Peyer's patch (tissue), 4 donors: ENCODE measurements at regions not wholly inside any gene's neighbourhood (a gene's known extent, or its start where the extent isn't known, plus 50 kb on each side); places are given as distances from the start of the nearest gene placed in this dataset.
"Not testable (repeated sequence)": the region's sequence is repeated elsewhere in the genome, so short reads cannot be mapped to it uniquely, and the experiment has no call there.

Source experiments
- DNase-seq, 3 donors: peaks; one replicate each; pipeline ENCODE4 v3.0.0-alpha.2; 2017 to 2019
- H3K27ac ChIP-seq, 4 donors: fragments of 200-600 bp; sonication (generic); one replicate each; pipeline ENCODE4 v1.5.1; 2016 to 2019
- H3K27me3 ChIP-seq, 2 donors: fragments of 200-600 bp; sonication (generic); one replicate each; pipeline ENCODE4 v1.5.1; 2019
- H3K36me3 ChIP-seq, 3 donors: fragments of 200-600 bp; sonication (generic); one replicate each; pipeline ENCODE4 v1.5.1; 2016 to 2019
- H3K4me1 ChIP-seq, 4 donors: fragments of 200-600 bp; sonication (generic); one replicate each; pipeline ENCODE4 v1.5.1; 2016 to 2019
- H3K4me3 ChIP-seq, 4 donors: fragments of 200-600 bp; sonication (generic); 1 replicate in 3 of 4; 2 replicates in 1 of 4; pipeline ENCODE4 v1.5.1; 2016 to 2019; ENCODE audit warnings: mild to moderate bottlenecking in 1 of 4
- H3K9me3 ChIP-seq, 4 donors: fragments of 200-600 bp; sonication (generic); one replicate each; pipeline ENCODE4 v1.5.1; 2016 to 2019; ENCODE audit warnings: mild to moderate bottlenecking in 1 of 4
- CTCF ChIP-seq, 6 experiments: fragments of 450-650 bp in 4 of 6; fragments of 200-600 bp in 2 of 6; sonication (generic) in 1 of 6; IDR thresholded peaks; one replicate each; pipeline ENCODE4 v1.5.1; 2017 to 2019; ENCODE audit warnings: antibody characterized with exemption in 6 of 6, mild to moderate bottlenecking in 3 of 6, moderate library complexity in 1 of 6
- POLR2A ChIP-seq, 2 donors: fragments of 450-650 bp; IDR thresholded peaks; one replicate each; pipeline ENCODE4 v1.5.1; 2017; ENCODE audit warnings: antibody characterized with exemption in 2 of 2, mild to moderate bottlenecking in 2 of 2, moderate library complexity in 2 of 2

GRCh38 chr7:75511-75910 lies 116.9 kb upstream of the FAM20C start:
- H3K4me3 ChIP-seq, H3K9me3 ChIP-seq, H3K4me1 ChIP-seq, H3K27ac ChIP-seq, H3K36me3 ChIP-seq, H3K27me3 ChIP-seq: not testable (repeated sequence)
- peak in 1 of 3 donors; percentile 36 for DNase-seq

GRCh38 chr7:76202-76601 lies 116.2 kb upstream of the FAM20C start:
- H3K4me1 ChIP-seq, H3K36me3 ChIP-seq, H3K9me3 ChIP-seq, DNase-seq, H3K27me3 ChIP-seq, H3K27ac ChIP-seq, H3K4me3 ChIP-seq: not testable (repeated sequence)

- H3K9me3 ChIP-seq, H3K4me1 ChIP-seq, H3K27me3 ChIP-seq, H3K36me3 ChIP-seq, H3K4me3 ChIP-seq, H3K27ac ChIP-seq: not testable (repeated sequence)
- peak in 1 of 3 donors; percentile 32 for DNase-seq
These were observed 115.5 kb upstream of the FAM20C start for GRCh38 chr7:76829-77395.

- H3K4me1 ChIP-seq, H3K4me3 ChIP-seq, H3K27me3 ChIP-seq, H3K36me3 ChIP-seq, H3K27ac ChIP-seq, H3K9me3 ChIP-seq: not testable (repeated sequence)
- DNase-seq, result peak in 1 of 3 donors; percentile 19
These were observed 113.5 kb upstream of the FAM20C start for GRCh38 chr7:78862-79261.

GRCh38 chr7:79400-80055 lies 112.8 kb upstream of the FAM20C start:
- not testable (repeated sequence) for H3K27ac ChIP-seq, H3K4me3 ChIP-seq
- peak in 2 of 3 donors; percentile 10 for DNase-seq

GRCh38 chr7:80259-81067 lies 111.9 kb upstream of the FAM20C start:
- DNase-seq, result peak in 2 of 3 donors; percentile 34 to 39
- Histone ChIP-seq H3K27me3 (no peaks in the 10 kb centered on the region), H3K9me3 (no peaks in the 10 kb centered on the region), H3K4me1 (no peaks in the 10 kb centered on the region), H3K36me3 (no peaks in the 10 kb centered on the region), H3K27ac (no peak overlapping the region), H3K4me3 (no peak overlapping the region)
- TF ChIP-seq CTCF (IDR thresholded peaks at IDR 0.05) (no peak), POLR2A (IDR thresholded peaks at IDR 0.05) (no peak)

More at GRCh38 chr7:79400-80055, 112.8 kb upstream of the FAM20C start:
- not testable (repeated sequence) for H3K36me3 ChIP-seq, H3K9me3 ChIP-seq, H3K4me1 ChIP-seq, H3K27me3 ChIP-seq

GRCh38 chr7:81068-81925 lies 111.1 kb upstream of the FAM20C start:
- Histone ChIP-seq H3K27ac (no peak overlapping the region), H3K4me1 (no peaks in the 10 kb centered on the region), H3K9me3 (no peaks in the 10 kb centered on the region), H3K36me3 (no peaks in the 10 kb centered on the region), H3K27me3 (no peaks in the 10 kb centered on the region), H3K4me3 (no peak overlapping the region)
- DNase-seq, result peak in 1 of 3 donors; percentile 19
- no peak for TF ChIP-seq CTCF (IDR thresholded peaks at IDR 0.05)
- TF ChIP-seq POLR2A (IDR thresholded peaks at IDR 0.05), result no peak
